Osteocyte (in vitro differentiated cells): ENCODE measurements at regions not wholly inside any gene's neighbourhood (a gene's known extent, or its start where the extent isn't known, plus 50 kb on each side); places are given as distances from the start of the nearest gene placed in this dataset.
"Not testable (repeated sequence)": the region's sequence is repeated elsewhere in the genome, so short reads cannot be mapped to it uniquely, and the experiment has no call there.

Experiments
- DNase-seq: peaks from one replicate; pipeline ENCODE4 v3.0.0; 2021; ENCODE audit warnings: mixed read lengths; ENCODE audit not compliant: unreplicated experiment; ENCODE audit errors: extremely low spot score
- H3K27ac Mint-ChIP-seq: one replicate; pipeline ENCODE4 v1.8.0; 2021; ENCODE audit warnings: mild to moderate bottlenecking, mixed read lengths; ENCODE audit not compliant: unreplicated experiment
- H3K27me3 Mint-ChIP-seq: one replicate; pipeline ENCODE4 v1.8.0; 2021; ENCODE audit warnings: mixed read lengths; ENCODE audit not compliant: unreplicated experiment
- H3K36me3 Mint-ChIP-seq: one replicate; pipeline ENCODE4 v1.8.0; 2021; ENCODE audit warnings: mixed read lengths; ENCODE audit not compliant: unreplicated experiment
- H3K4me1 Mint-ChIP-seq: one replicate; pipeline ENCODE4 v1.8.0; 2021; ENCODE audit warnings: mixed read lengths; ENCODE audit not compliant: unreplicated experiment
- H3K4me3 Mint-ChIP-seq: one replicate; pipeline ENCODE4 v1.8.0; 2021; ENCODE audit warnings: mild to moderate bottlenecking, moderate library complexity, mixed read lengths; ENCODE audit not compliant: unreplicated experiment
- H3K9me3 Mint-ChIP-seq: one replicate; pipeline ENCODE4 v1.8.0; 2021; ENCODE audit warnings: mixed read lengths; ENCODE audit not compliant: unreplicated experiment
- TF ChIP-seq, protein P1 (sequence below): fragments of 200-600 bp; sonication (generic); IDR thresholded peaks from 2 replicates; pipeline ENCODE4 v1.5.0; 2021; ENCODE audit warnings: antibody characterized with exemption, mild to moderate bottlenecking, moderate library complexity

DNA sequence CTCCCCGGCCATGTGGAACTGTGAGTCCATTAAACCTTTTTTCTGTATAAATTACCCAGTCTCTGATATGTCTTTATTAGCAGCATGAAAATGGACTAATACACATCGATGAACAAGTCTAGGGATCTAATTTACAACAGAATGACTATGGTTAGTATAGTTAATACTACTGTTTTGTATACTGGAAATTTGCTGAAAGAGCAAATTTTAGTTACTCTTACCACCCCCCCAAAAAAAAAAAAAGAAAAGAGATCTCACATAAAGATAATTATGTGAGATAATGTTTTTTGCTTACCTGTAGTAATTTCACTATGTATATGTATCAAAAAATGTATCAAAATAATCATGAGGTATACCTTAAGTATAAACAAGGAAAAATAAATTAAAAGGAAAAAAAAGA lies 199.5 kb upstream of the GRM3 start:
- TF ChIP-seq, protein P1, sequence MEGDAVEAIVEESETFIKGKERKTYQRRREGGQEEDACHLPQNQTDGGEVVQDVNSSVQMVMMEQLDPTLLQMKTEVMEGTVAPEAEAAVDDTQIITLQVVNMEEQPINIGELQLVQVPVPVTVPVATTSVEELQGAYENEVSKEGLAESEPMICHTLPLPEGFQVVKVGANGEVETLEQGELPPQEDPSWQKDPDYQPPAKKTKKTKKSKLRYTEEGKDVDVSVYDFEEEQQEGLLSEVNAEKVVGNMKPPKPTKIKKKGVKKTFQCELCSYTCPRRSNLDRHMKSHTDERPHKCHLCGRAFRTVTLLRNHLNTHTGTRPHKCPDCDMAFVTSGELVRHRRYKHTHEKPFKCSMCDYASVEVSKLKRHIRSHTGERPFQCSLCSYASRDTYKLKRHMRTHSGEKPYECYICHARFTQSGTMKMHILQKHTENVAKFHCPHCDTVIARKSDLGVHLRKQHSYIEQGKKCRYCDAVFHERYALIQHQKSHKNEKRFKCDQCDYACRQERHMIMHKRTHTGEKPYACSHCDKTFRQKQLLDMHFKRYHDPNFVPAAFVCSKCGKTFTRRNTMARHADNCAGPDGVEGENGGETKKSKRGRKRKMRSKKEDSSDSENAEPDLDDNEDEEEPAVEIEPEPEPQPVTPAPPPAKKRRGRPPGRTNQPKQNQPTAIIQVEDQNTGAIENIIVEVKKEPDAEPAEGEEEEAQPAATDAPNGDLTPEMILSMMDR: no peak
- no peaks in the 10 kb centered on the region for H3K36me3 Mint-ChIP-seq
- H3K27me3 Mint-ChIP-seq: peaks cover 2% of the 10 kb centered on the region
- H3K9me3 Mint-ChIP-seq: no peaks in the 10 kb centered on the region
- H3K4me3 Mint-ChIP-seq: no peak overlapping the region
- H3K27ac Mint-ChIP-seq: no peak overlapping the region
- H3K4me1 Mint-ChIP-seq: no peaks in the 10 kb centered on the region
- no peak for DNase-seq

DNA sequence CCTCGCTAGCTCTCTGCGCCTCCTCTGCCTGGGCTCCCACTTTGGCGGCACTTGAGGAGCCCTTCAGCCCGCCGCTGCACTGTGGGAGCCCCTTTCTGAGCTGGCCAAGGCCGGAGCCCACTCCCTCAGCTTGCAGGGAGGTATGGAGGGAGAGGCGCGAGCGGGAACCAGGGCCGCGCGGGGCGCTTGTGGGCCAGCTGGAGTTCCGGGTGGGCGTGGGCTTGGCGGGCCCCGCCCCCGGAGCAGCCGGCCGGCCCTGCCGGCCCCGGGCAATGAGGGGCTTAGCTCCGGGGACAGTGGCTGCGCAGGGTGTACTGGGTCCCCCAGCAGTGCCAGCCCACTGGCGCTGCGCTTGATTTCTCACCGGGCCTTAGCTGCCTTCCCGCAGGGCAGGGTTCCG lies 203.3 kb upstream of the GRM3 start:
- not testable (repeated sequence) for H3K27me3 Mint-ChIP-seq, H3K4me3 Mint-ChIP-seq, H3K36me3 Mint-ChIP-seq, H3K4me1 Mint-ChIP-seq, H3K27ac Mint-ChIP-seq, H3K9me3 Mint-ChIP-seq, DNase-seq

DNA sequence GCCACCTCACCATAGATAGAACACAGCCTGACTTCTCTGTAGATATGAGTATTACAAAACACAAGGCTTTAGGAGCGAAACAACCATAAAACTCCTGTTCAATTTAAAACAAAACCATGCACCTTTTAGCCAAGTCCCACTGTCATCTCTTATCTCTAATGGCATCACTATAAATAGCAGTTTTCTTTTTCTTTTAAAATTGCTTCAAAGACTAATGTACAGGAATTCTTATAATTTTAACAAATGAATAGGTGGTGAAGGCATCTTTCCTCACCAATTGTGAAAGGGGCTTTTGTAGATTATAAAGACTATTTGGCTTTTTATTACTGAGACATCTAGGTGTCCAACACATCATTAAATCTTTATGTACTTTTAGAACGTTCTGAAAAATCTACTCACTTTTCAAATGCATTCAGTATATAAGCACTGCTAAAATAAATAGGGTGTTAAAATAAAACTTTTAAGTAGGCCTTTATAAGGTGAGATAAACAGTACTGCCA lies 205.7 kb upstream of the GRM3 start:
- Mint-ChIP-seq H3K9me3 (peaks cover 5% of the 10 kb centered on the region), H3K27me3 (no peaks in the 10 kb centered on the region), H3K4me3 (no peak overlapping the region), H3K4me1 (no peaks in the 10 kb centered on the region), H3K27ac (no peak overlapping the region), H3K36me3 (no peaks in the 10 kb centered on the region)
- DNase-seq: no peak
- TF ChIP-seq, protein P1: no peak

DNA sequence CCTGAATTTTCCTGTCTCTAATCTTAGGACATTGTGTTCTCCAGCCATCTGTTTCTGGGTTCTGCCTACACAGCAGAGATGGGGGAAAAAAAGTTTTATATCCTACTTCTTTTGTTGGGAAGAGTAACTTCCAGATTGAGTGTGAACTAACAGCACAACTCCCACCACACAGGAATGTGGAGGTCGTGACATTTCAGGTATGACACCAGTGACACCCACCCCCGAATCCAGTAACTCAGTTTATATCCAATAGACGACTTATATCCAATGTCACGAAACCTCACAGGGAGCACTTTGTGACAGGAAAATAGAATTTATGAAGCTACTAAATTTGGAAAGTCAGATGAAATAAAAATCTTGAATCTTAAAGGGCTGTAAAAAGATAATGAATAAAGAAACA lies 211.9 kb upstream of the GRM3 start:
- H3K4me1 Mint-ChIP-seq: no peaks in the 10 kb centered on the region
- no peak overlapping the region for H3K4me3 Mint-ChIP-seq
- DNase-seq: no peak
- H3K9me3 Mint-ChIP-seq: peaks cover 5% of the 10 kb centered on the region
- TF ChIP-seq, protein P1: no peak
- H3K27me3 Mint-ChIP-seq: peaks cover 6% of the 10 kb centered on the region
- no peak overlapping the region for H3K27ac Mint-ChIP-seq
- no peaks in the 10 kb centered on the region for H3K36me3 Mint-ChIP-seq

DNA sequence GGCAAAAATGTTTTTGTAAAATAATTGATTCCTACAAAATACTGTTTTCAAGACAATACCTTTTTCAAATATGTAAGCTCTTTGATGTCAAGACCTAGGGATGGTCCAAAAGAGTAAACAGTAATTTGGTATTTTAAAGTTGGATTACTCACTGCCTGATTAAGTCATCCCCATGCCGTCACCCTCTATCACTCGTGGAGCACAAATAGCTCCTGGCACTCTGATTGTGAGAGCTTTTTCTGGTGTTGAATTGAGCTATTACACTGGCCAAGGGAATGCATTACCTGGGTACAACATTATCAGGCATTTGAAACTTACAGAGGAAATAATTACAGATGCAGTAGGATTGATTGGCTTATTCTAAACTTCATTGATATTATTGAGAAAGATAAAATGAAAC lies 231.9 kb upstream of the GRM3 start:
- H3K36me3 Mint-ChIP-seq: no peaks in the 10 kb centered on the region
- no peak overlapping the region for H3K27ac Mint-ChIP-seq
- TF ChIP-seq, protein P1: no peak
- DNase-seq: no peak
- H3K9me3 Mint-ChIP-seq: peaks cover 4% of the 10 kb centered on the region
- peaks cover 2% of the 10 kb centered on the region for H3K27me3 Mint-ChIP-seq
- H3K4me3 Mint-ChIP-seq: no peak overlapping the region
- H3K4me1 Mint-ChIP-seq: no peaks in the 10 kb centered on the region

DNA sequence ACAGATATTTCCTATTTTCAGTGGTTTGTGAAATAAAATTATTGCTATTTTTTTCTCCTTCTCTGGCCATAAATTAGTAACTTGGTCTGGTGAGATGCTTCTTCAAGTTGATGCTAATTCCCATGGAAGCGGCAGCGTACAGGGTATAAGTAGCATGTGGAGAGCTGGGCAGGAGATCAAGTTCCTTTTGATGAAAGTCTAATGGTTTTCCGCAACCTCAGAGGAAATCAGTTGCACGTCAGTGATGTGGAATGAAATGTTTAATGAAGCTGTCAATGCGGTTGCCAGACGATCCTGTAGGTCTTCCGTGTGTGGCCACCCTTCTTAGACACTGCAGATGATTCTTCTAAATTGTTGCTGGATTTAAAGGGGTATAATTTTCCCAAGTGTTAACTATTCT lies 236.4 kb upstream of the GRM3 start:
- no peaks in the 10 kb centered on the region for H3K4me1 Mint-ChIP-seq
- DNase-seq: no peak
- H3K27me3 Mint-ChIP-seq: peaks cover 4% of the 10 kb centered on the region
- H3K27ac Mint-ChIP-seq: no peak overlapping the region
- H3K4me3 Mint-ChIP-seq: no peak overlapping the region
- no peaks in the 10 kb centered on the region for H3K9me3 Mint-ChIP-seq
- H3K36me3 Mint-ChIP-seq: no peaks in the 10 kb centered on the region
- TF ChIP-seq, protein P1: no peak
